ENCODE measurements at regions not wholly inside any gene's neighbourhood (a gene's known extent, or its start where the extent isn't known, plus 50 kb on each side); places are given as distances from the start of the nearest gene placed in this dataset.

DNA sequence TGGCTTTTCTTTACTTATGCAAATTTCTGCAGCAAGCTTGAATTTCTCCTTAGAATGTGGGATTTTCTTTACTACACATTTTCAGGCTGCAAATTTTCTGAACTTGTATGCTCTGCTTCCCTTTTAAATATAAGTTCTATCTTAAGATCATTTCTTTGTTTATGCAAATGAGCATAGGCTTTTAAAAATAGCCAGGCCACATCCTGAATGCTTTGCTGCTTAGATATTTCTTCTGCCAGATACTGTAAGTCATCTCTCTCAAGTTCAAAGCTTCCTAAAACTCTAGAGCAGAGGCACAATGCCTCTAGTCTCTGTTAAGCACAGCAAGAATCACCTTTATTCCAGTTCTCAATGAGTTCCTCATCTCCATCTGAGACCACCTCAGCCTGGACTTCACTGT is 685.9 kb upstream of the LRRC4C start:
- TF ChIP-seq, protein P1, sequence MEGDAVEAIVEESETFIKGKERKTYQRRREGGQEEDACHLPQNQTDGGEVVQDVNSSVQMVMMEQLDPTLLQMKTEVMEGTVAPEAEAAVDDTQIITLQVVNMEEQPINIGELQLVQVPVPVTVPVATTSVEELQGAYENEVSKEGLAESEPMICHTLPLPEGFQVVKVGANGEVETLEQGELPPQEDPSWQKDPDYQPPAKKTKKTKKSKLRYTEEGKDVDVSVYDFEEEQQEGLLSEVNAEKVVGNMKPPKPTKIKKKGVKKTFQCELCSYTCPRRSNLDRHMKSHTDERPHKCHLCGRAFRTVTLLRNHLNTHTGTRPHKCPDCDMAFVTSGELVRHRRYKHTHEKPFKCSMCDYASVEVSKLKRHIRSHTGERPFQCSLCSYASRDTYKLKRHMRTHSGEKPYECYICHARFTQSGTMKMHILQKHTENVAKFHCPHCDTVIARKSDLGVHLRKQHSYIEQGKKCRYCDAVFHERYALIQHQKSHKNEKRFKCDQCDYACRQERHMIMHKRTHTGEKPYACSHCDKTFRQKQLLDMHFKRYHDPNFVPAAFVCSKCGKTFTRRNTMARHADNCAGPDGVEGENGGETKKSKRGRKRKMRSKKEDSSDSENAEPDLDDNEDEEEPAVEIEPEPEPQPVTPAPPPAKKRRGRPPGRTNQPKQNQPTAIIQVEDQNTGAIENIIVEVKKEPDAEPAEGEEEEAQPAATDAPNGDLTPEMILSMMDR (IDR thresholded peaks at IDR 0.05): no peak
- TF ChIP-seq TCF7L2 (IDR thresholded peaks at IDR 0.05; ENCODE audit: low read depth, low read length): no peak
- TF ChIP-seq POLR2AphosphoS5 (IDR thresholded peaks at IDR 0.05; ENCODE audit: low read depth, low read length): no peak
- TF ChIP-seq REST (IDR thresholded peaks at IDR 0.05; ENCODE audit: insufficient read depth in 1 of 2, low read depth in 2 of 2, low read length in 1 of 2): no peak
- TF ChIP-seq SIN3A (IDR thresholded peaks at IDR 0.05; ENCODE audit: borderline replicate concordance, insufficient read depth, low read depth, low read length): no peak
- ATAC-seq: no peak
- no peaks in the 10 kb centered on the region for H3K36me3 ChIP-seq (ENCODE audit: control insufficient read depth, insufficient read depth, low read length)
- no peaks in the 10 kb centered on the region for H3K4me1 ChIP-seq (ENCODE audit: control insufficient read depth, insufficient read depth, low read length)
- DNase-seq (ENCODE audit: low read depth, low spot score): no peak
- H3K27ac ChIP-seq (ENCODE audit: low read length): no peak overlapping the region
- H3K4me3 ChIP-seq (ENCODE audit: low read depth in 2 of 2, low read length in 2 of 2): no peak overlapping the region
- POLR2A ChIA-PET: no interaction called here
- no peaks in the 10 kb centered on the region; the same call in 1 of the 2 replicates for H3K9me3 ChIP-seq (ENCODE audit: control insufficient read depth, insufficient read depth, low read depth, low read length)
- H3K27me3 ChIP-seq (ENCODE audit: control insufficient read depth, insufficient read depth, low read length): no peaks in the 10 kb centered on the region
- CTCF ChIA-PET: no interaction called here
- intact Hi-C loops (cut with micrococcal nuclease; ENCODE audit: unreplicated experiment) (no loop called here), in situ Hi-C loops (cut with HindIII; ENCODE audit: low pct_unique_long_range_greater_than_20kb, low sequenced_read_pairs) (no loop called here)
- BruUV-seq (replicated peaks): no TSS peak

DNA sequence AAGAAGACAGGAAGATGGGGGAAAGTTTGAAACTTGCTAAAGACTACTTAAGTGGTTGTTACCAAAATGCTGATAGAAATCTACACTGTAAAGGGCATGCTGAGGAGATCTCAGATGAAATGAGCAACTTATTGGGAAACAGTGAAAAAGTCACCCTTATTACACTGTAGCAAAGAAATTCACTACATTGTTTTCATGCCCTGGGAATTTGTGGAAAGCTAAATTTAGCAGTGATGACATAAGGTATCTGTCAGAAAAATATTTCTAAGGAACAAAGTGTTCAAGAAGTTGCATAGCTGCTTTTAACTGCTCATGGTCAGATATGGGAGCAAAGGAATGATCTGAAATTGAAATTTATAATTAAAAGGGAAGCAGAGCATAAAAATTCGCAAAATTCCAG is 702.4 kb upstream of the LRRC4C start:
- Histone ChIP-seq H3K4me3 (ENCODE audit: low read depth in 2 of 2, low read length in 2 of 2) (no peak overlapping the region), H3K9me3 (ENCODE audit: control insufficient read depth, insufficient read depth, low read depth, low read length) (0 out of 2 replicates have a peak, but pooled peaks cover 4% of the 10 kb centered on the region), H3K27me3 (ENCODE audit: control insufficient read depth, insufficient read depth, low read length) (no peaks in the 10 kb centered on the region), H3K36me3 (ENCODE audit: control insufficient read depth, insufficient read depth, low read length) (no peaks in the 10 kb centered on the region), H3K4me1 (ENCODE audit: control insufficient read depth, insufficient read depth, low read length) (no peaks in the 10 kb centered on the region), H3K27ac (ENCODE audit: low read length) (no peak overlapping the region)
- no TSS peak for BruUV-seq (replicated peaks)
- ChIA-PET POLR2A (no interaction called here), CTCF (no interaction called here)
- TF ChIP-seq TCF7L2 (IDR thresholded peaks at IDR 0.05; ENCODE audit: low read depth, low read length): no peak
- ATAC-seq: no peak
- intact Hi-C loops (cut with micrococcal nuclease; ENCODE audit: unreplicated experiment): no loop called here
- in situ Hi-C loops (cut with HindIII; ENCODE audit: low pct_unique_long_range_greater_than_20kb, low sequenced_read_pairs): no loop called here
- DNase-seq (ENCODE audit: low read depth, low spot score): no peak

DNA sequence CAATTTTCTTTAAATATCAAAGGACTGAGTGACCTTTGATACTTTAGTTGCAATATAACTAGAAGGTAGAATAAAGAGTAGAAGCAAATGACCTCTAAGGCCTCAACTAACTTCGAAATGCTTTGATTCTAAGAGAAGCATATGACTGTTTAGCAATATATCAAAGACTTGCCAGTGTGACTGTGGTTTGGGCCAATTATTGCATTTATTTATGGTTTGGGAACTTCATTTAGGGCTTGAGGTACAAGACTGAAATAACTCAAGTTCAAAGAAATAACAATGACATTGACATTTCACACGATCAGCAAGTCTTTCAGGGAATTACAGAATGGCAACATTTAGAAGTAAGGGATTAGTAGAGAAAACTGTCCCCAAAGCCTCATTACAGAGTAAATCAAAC is 709.7 kb upstream of the LRRC4C start:
- ChIA-PET CTCF (no interaction called here), POLR2A (no interaction called here)
- DNase-seq (ENCODE audit: low read depth, low spot score) (no peak), ATAC-seq (no peak)
- H3K4me1 ChIP-seq (ENCODE audit: control insufficient read depth, insufficient read depth, low read length): no peaks in the 10 kb centered on the region
- H3K27me3 ChIP-seq (ENCODE audit: control insufficient read depth, insufficient read depth, low read length): no peaks in the 10 kb centered on the region
- no peaks in the 10 kb centered on the region for H3K36me3 ChIP-seq (ENCODE audit: control insufficient read depth, insufficient read depth, low read length)
- in situ Hi-C loops (cut with HindIII; ENCODE audit: low pct_unique_long_range_greater_than_20kb, low sequenced_read_pairs): no loop called here
- no peak overlapping the region for H3K27ac ChIP-seq (ENCODE audit: low read length)
- intact Hi-C loops (cut with micrococcal nuclease; ENCODE audit: unreplicated experiment): no loop called here
- no peak overlapping the region for H3K4me3 ChIP-seq (ENCODE audit: low read depth in 2 of 2, low read length in 2 of 2)
- H3K9me3 ChIP-seq (ENCODE audit: control insufficient read depth, insufficient read depth, low read depth, low read length): no peaks in the 10 kb centered on the region
- BruUV-seq (replicated peaks): no TSS peak
- TF ChIP-seq SIN3A (IDR thresholded peaks at IDR 0.05; ENCODE audit: borderline replicate concordance, insufficient read depth, low read depth, low read length) (no peak), REST (IDR thresholded peaks at IDR 0.05; ENCODE audit: insufficient read depth in 1 of 2, low read depth in 2 of 2, low read length in 1 of 2) (no peak), POLR2AphosphoS5 (IDR thresholded peaks at IDR 0.05; ENCODE audit: low read depth, low read length) (no peak), TCF7L2 (IDR thresholded peaks at IDR 0.05; ENCODE audit: low read depth, low read length) (no peak)
- TF ChIP-seq, protein P1 (IDR thresholded peaks at IDR 0.05): no peak

All from Panc1 (cell line).